GM12892 (cell line): ENCODE measurements at regions not wholly inside any gene's neighbourhood (a gene's known extent, or its start where the extent isn't known, plus 50 kb on each side); places are given as distances from the start of the nearest gene placed in this dataset.

ENCODE experiments used
- POLR2A ChIP-seq: IDR thresholded peaks from 2 replicates; pipeline ENCODE4 v1.6.1; 2011; ENCODE audit warnings: low read depth, low read length, control low read depth
- POLR2AphosphoS5 ChIP-seq: IDR thresholded peaks from 2 replicates; pipeline ENCODE4 v1.6.1; 2011; ENCODE audit warnings: low read depth, low read length, control low read depth
- TAF1 ChIP-seq: IDR thresholded peaks from 2 replicates; pipeline ENCODE4 v1.6.1; 2011; ENCODE audit warnings: low read depth, mild to moderate bottlenecking, control low read depth, low read length, borderline replicate concordance

- TF ChIP-seq TAF1 = no peak
- TF ChIP-seq POLR2AphosphoS5 = no peak
- no peak for TF ChIP-seq POLR2A
Observed at GRCh38 chr20:40336533-40336932, 352.5 kb downstream of the MAFB start.
